Activated CD8-positive, alpha-beta T cell treated with anti-CD3 and anti-CD28 coated beads for 36 hours (primary cell): ENCODE measurements at regions not wholly inside any gene's neighbourhood (a gene's known extent, or its start where the extent isn't known, plus 50 kb on each side); places are given as distances from the start of the nearest gene placed in this dataset.

Experiments used
- ATAC-seq: fragments of 200-7000 bp; cut with Tn5 transposase; one replicate; pipeline ENCODE4 v1.10.0; 2021; ENCODE audit warnings: mild to moderate bottlenecking, moderate library complexity
- CTCF ChIA-PET: fragments of 350-600 bp; sonication (Branson Sonifier 250); formaldehyde crosslinking; loops from one replicate; lab custom pipeline; 2021; ENCODE audit warnings: antibody characterized with exemption; lab: Charles Lee
- POLR2A ChIA-PET: fragments of 350-600 bp; sonication (Branson Sonifier 250); formaldehyde crosslinking; loops from one replicate; lab custom pipeline; 2021; ENCODE audit warnings: antibody characterized with exemption; lab: Charles Lee
- DNase-seq: peaks from one replicate; pipeline ENCODE4 v3.0.0-alpha.2; 2020
- H3K27ac Mint-ChIP-seq: one replicate; pipeline ENCODE4 v1.8.0; 2021; ENCODE audit warnings: mild to moderate bottlenecking, mixed read lengths
- H3K27me3 Mint-ChIP-seq: one replicate; pipeline ENCODE4 v1.8.0; 2021; ENCODE audit warnings: mixed read lengths
- H3K36me3 Mint-ChIP-seq: one replicate; pipeline ENCODE4 v1.8.0; 2021; ENCODE audit warnings: low read depth, mixed read lengths
- H3K4me1 Mint-ChIP-seq: one replicate; pipeline ENCODE4 v1.8.0; 2021; ENCODE audit warnings: low read depth, mixed read lengths
- H3K4me3 Mint-ChIP-seq: one replicate; pipeline ENCODE4 v1.8.0; 2021; ENCODE audit warnings: mild to moderate bottlenecking, moderate library complexity, mixed read lengths
- H3K9me3 Mint-ChIP-seq: one replicate; pipeline ENCODE4 v1.8.0; 2021; ENCODE audit warnings: mixed read lengths
- intact Hi-C: fragments of 100-400 bp; cut with micrococcal nuclease; formaldehyde crosslinking; loops from one replicate; pipeline ENCODE4 v1.10.0; 2022
- TF ChIP-seq, protein P1 (sequence below): fragments of 200-600 bp; IDR thresholded peaks from one replicate; pipeline ENCODE4 v1.8.0; 2022; ENCODE audit warnings: antibody characterized with exemption, mild to moderate bottlenecking

DNA sequence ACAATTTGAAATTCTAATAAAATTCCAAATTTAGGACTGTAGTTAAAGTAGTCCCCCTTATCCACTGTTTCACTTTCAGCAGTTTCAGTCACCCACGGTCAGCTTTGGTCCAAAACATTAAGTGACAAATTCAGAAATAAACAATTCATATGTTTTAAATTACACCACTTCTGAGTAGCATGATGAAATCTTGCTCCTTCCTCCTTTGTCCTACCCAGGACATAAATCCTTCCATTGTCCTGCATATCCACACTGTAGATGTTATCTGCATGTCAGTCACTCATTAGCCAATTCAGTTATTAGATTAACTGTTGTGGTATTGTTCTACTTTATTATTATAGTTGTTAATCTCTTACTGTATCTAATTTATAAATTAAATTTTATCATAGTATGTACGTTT is 376.5 kb downstream of the SH3GL2 start:
- ChIA-PET CTCF (no interaction called here), POLR2A (no interaction called here)
- Mint-ChIP-seq H3K27ac (no peak overlapping the region), H3K4me1 (no peaks in the 10 kb centered on the region), H3K4me3 (no peak overlapping the region), H3K27me3 (no peaks in the 10 kb centered on the region), H3K9me3 (no peaks in the 10 kb centered on the region), H3K36me3 (no peaks in the 10 kb centered on the region)
- intact Hi-C loops = no loop called here
- ATAC-seq = no peak
- no peak for DNase-seq
- TF ChIP-seq, protein P1, sequence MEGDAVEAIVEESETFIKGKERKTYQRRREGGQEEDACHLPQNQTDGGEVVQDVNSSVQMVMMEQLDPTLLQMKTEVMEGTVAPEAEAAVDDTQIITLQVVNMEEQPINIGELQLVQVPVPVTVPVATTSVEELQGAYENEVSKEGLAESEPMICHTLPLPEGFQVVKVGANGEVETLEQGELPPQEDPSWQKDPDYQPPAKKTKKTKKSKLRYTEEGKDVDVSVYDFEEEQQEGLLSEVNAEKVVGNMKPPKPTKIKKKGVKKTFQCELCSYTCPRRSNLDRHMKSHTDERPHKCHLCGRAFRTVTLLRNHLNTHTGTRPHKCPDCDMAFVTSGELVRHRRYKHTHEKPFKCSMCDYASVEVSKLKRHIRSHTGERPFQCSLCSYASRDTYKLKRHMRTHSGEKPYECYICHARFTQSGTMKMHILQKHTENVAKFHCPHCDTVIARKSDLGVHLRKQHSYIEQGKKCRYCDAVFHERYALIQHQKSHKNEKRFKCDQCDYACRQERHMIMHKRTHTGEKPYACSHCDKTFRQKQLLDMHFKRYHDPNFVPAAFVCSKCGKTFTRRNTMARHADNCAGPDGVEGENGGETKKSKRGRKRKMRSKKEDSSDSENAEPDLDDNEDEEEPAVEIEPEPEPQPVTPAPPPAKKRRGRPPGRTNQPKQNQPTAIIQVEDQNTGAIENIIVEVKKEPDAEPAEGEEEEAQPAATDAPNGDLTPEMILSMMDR = no peak

DNA sequence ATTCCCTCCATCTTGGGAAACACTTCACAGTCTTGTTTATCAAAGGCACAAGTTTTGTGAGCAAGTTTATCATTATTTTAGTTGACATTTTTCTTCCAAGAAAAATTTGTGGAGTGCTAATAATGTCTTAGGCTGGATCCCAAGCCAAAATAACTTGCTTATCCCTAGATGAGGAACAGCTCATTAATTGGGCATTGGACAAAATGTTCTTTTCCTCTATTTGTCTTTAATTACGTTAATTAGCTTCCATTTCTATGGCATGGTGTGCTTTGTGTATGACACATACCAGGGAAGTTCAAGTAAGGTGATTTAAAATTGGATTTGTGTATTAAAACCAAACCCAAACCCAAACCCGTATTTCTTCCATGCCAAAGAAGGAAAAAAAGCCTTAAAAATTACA is 379.5 kb downstream of the SH3GL2 start:
- Mint-ChIP-seq H3K9me3 (no peaks in the 10 kb centered on the region), H3K36me3 (no peaks in the 10 kb centered on the region), H3K27me3 (no peaks in the 10 kb centered on the region), H3K4me1 (no peaks in the 10 kb centered on the region), H3K4me3 (no peak overlapping the region), H3K27ac (no peak overlapping the region)
- intact Hi-C loops = no loop called here
- ChIA-PET POLR2A (no interaction called here), CTCF (no interaction called here)
- TF ChIP-seq, protein P1 = no peak
- no peak for DNase-seq
- ATAC-seq = no peak

DNA sequence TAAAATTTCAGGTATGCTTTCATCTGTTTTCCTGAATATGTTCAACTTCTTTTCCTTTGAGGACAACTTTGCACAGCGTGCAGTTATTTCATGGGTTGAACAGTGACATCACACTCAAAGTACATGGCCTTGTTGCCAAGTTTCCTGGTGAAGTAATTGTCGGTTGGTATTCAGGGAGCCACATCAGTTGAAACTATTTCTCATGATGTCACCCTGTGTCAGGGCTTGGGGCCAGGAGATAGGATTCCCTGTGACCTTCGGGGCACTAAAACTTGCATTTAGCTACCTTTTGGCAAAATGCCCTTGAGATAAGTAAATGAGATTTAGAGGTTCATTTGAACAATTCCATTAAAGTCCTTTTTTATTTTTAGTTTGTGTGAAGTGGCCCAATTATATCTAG is 383.9 kb downstream of the SH3GL2 start:
- CTCF ChIA-PET = no interaction called here
- POLR2A ChIA-PET = interaction anchor here (1.1 kb wide), 1 partner anchor 9 kb away, joined by 3 read pairs; no protein-coding TSS in a partner anchor
- no peak for DNase-seq
- no peaks in the 10 kb centered on the region for H3K36me3 Mint-ChIP-seq
- intact Hi-C loops = no loop called here
- H3K9me3 Mint-ChIP-seq = no peaks in the 10 kb centered on the region
- no peak overlapping the region for H3K27ac Mint-ChIP-seq
- H3K27me3 Mint-ChIP-seq = no peaks in the 10 kb centered on the region
- no peak overlapping the region for H3K4me3 Mint-ChIP-seq
- H3K4me1 Mint-ChIP-seq = no peaks in the 10 kb centered on the region
- no peak for ATAC-seq
- TF ChIP-seq, protein P1 = no peak

DNA sequence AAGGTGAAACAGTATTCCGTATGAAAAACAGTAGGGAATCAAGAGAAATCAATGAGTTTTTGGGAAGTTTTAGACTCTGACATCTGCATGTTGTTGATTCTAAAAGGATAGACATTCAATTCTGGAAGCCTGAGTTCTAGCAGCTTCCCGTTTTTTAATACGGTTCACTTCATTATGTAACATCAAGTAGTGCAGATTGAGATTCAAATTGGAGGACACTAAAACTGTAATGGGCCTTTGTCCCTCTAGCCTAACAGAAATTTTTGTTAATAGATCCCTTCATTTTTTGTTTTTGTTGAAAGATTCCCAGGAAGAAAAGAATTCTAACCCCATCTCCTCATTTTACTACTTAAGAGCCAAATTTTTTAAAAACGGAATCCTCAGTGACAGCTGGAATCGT is 384.6 kb downstream of the SH3GL2 start:
- no peaks in the 10 kb centered on the region for H3K36me3 Mint-ChIP-seq

DNA sequence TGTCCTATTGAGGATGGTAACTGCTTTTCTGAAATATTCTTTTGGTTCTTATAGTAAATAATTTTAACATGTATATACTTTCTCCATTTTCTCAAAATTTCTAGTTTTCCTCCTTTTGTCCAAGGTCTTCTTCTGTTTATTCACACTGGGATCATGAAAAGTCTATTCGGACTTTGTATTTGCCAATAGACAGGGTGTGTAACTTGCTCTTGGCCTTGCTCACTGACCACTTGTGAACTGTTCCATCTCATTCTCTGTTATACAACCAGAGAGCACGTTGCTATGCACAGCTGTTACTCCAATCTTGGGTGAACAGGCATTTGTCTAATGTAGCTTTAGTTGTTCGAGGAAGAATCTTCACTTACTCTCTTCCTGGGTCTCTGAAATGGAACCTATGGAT is 388.9 kb downstream of the SH3GL2 start:
- no peak for DNase-seq
- H3K4me3 Mint-ChIP-seq = no peak overlapping the region
- no peak overlapping the region for H3K27ac Mint-ChIP-seq
- no peaks in the 10 kb centered on the region for H3K4me1 Mint-ChIP-seq
- H3K9me3 Mint-ChIP-seq = no peaks in the 10 kb centered on the region
- no peaks in the 10 kb centered on the region for H3K36me3 Mint-ChIP-seq
- TF ChIP-seq, protein P1 = no peak
- ChIA-PET CTCF (no interaction called here), POLR2A (no interaction called here)
- no peak for ATAC-seq
- intact Hi-C loops = no loop called here
- H3K27me3 Mint-ChIP-seq = no peaks in the 10 kb centered on the region

More for the DNA sequence above, 384.6 kb downstream of the SH3GL2 start:
- ChIA-PET POLR2A (interaction anchor here (1.1 kb wide), 1 partner anchor 10 kb away, joined by 3 read pairs; no protein-coding TSS in a partner anchor), CTCF (no interaction called here)
- DNase-seq (no peak), ATAC-seq (no peak)
- no peak overlapping the region for H3K4me3 Mint-ChIP-seq
- H3K9me3 Mint-ChIP-seq = no peaks in the 10 kb centered on the region
- no peaks in the 10 kb centered on the region for H3K4me1 Mint-ChIP-seq
- intact Hi-C loops = no loop called here
- no peaks in the 10 kb centered on the region for H3K27me3 Mint-ChIP-seq
- TF ChIP-seq, protein P1 = no peak
- no peak overlapping the region for H3K27ac Mint-ChIP-seq
